NCI-H1105 (cell line): ENCODE measurements at regions not wholly inside any gene's neighbourhood (a gene's known extent, or its start where the extent isn't known, plus 50 kb on each side); places are given as distances from the start of the nearest gene placed in this dataset.
A peak's percentile ranks its signal among the peaks of the same experiment; 100 is the strongest.
"Not testable (repeated sequence)": the region's sequence is repeated elsewhere in the genome, so short reads cannot be mapped to it uniquely, and the experiment has no call there.

ENCODE experiments used
- DNase-seq: peaks from one replicate; lab custom pipeline; 2025; lab: John Stamatoyannopoulos, UW

DNA sequence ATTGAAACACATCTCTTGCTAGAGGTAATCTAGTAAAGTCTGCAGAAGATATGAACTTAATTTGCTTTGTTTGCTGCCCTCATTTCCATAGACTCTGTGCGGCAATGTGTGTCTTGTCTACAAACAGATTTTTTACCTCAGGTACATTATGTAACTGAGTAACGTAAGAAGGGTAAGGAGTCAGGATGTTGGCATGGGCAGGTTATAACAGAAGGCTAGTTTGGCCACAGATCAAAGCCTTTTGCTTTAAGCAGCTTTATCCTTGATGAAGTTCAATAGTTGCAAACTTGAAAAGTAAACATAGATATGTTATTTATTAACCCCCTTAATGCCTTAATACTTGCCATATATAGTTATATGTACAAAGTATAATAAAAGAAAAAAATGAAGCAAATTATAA lies 391.6 kb upstream of the FKBP1C start:
- DNase-seq: no peak

DNA sequence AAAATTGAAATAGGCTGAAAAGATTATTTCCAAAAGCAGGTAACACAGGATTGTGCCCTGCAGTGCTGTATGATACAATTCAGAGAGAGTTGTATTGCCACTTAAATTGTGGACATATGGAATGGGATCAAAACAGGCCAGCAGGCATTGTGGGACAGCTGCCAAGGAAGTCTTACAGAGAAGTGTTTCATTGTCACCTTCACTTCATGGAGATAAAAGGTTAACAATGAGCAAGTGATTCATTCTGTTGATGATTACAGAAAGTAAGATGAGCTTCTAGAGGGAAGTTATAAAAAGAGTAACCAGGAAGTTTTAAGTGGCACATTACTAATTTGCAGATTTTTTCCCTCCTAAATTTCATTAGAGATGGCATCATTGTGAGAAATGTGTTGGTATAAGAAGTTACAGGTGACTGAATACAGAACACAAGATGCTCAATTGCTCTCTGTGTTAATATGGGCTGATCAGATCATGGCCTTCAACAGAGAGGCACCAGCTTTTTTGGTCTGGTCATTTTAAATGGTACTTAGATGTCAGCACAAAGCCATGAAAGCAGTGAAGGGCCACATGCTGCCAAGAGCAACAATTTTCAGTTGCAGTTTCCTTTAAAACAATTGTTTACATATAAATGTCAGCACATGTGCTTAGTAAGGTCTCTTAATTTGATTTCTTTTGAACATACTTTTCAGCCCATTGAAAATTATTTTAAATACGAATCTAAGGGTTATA lies 402.5 kb upstream of the FKBP1C start:
- DNase-seq: no peak

GRCh38 chr6:62805431-62805830 lies 405.8 kb upstream of the FKBP1C start:
- DNase-seq: no peak

DNA sequence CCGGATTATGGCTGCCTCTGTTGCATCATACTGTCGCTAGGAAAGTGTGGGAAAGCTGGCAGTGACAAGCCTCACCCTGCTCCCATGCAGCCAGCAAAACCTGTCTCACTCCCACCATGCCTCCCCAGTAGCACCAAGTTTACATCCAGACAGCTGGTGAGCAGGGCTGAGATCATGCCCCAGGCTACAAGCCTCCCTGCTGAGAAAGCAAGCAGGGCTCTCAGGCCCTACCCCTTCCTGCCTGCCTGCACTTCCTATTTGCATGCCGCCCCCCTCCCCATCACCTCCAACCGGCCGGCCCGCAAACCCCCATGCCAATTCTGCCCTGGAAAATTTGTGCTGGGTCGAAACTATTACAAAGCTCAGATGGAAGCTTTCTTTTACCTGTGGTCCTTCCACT lies 408.2 kb upstream of the FKBP1C start:
- no peak for DNase-seq

- DNase-seq: no peak
These were observed 414.1 kb upstream of the FKBP1C start for GRCh38 chr6:62797190-62797589.

DNA sequence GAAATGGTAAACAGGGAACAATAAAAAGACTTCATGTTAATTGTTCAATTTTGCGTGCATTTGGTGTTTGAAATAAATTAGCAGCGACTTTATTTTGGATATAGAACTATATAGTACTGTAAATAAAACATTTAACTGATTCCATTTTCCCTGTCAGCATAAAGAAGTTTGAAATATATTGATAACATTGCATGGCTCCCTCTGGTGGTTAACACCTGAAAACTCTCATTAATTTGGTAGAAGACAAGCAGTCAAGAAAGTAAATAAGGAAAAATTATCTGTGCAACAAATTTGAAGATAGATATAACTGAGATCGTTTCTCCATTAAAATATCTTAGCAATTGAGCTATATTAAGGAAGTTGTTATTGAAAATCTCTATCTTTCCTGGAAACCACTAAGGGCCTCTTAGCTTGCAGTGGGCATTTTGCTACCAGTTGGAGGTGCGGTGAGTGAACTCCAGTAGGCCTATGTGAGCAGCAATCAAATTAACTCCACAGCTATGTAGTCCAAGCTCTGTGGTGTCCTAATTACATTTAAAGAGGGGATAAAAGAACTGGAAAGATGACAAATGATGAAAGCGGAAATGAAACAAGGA lies 435.7 kb upstream of the FKBP1C start:
- DNase-seq: peak; percentile 10

- not testable (repeated sequence) for DNase-seq
These were observed 445.1 kb upstream of the FKBP1C start for GRCh38 chr6:62766174-62766573.

DNA sequence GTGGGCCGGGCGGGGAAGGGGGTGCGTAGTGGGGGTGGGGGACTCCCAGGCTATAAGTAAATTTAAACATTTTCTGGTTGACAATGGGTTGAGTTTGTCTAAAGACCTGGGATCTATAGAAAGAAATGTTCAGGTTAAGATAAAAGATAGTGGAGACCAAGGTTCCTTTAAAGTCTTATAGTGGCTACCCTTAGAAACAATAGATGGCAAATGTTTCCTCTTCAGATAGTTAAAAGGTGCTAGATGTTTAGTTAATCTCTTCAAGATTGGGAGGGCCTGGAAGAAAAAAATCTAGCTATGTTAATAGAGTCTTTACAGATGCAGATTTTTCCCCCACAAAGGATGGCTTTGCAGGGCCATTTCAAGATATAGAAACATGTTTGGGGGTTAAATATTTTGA lies 446.4 kb upstream of the FKBP1C start:
- DNase-seq: no peak

- DNase-seq: no peak
These were observed 447.9 kb upstream of the FKBP1C start for GRCh38 chr6:62763125-62763912.

DNA sequence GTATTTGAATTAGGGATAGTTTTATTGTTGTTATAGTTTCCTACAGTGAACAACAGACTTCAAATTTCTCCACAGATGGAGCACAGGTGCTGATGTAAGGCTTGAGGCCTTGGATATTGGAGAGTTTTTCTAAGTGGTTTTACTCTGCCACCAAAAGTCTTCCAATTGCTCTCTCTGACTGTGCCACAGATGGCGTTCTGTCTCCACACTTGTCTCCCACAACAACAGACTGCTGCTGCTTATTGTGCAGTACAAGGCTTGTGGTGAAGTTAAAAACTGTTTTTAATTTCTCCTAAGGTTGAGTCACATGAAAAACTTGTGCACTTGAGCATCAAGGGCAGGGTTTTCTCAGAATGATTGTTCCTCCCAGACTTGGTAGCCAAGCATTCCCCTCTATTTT lies 460.9 kb upstream of the KHDRBS2 start:
- no peak for DNase-seq

- no peak for DNase-seq
These were observed 460.1 kb upstream of the KHDRBS2 start for GRCh38 chr6:62746161-62746560.

- no peak for DNase-seq
These were observed 454.6 kb upstream of the KHDRBS2 start for GRCh38 chr6:62740596-62740995.

DNA sequence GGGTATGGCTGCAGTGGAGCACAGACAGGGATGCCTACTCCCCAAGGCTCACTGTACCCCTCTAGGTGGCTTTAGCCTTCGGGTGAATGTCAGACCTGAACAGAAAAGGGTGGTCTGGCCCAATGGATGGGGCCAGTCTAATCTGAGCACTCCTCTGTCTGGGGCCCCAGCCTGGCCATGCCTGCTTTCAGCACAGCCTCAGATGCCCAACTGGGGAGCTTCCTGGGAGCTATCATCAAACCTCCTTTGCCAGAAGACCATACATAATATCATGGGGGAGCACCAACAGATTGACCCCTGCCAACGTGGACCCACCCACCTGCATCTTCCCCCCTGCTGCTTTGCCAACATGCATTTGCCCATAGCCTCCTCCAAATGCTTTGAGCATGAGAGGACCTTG lies 454.1 kb upstream of the KHDRBS2 start:
- DNase-seq: no peak

- no peak for DNase-seq
These were observed 451.8 kb upstream of the KHDRBS2 start for GRCh38 chr6:62737792-62738191.

DNA sequence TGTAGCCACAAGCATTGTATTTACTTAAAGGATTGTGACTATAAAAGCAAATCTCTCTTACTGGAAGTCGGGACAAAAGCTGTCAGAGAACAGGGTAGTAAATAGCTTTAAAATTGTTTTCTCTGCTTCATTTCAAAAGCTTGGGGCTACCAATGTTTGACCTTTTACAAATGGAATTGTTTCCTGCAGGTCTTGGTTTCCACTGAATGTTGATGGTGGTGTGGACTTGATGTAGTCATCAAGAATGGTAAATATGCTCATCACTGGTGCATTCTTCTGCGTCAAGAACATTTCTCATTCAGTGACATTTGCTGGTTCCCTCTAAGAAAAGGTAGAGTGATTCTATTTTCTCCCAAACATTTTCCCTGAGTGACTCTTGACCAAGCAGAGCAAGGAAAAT lies 435.4 kb upstream of the KHDRBS2 start:
- no peak for DNase-seq

DNA sequence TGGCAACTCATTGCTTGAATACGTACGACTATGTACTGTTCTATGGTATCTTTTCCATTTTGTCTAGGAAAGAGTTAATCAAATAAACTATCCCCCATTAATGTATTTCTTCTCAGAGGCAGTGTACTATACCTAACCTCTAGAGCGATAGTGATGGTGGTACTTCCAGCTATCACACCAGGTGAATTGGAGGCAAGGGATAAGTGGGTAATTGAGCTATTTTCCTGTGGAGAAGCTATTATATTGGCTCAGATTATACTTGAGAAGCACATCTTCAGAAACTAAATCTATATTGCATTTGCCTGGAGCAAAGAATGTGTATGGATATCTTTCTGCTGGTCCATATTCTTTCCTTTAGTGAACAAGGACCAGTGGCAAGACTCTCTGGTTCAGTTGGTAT lies 430.7 kb upstream of the KHDRBS2 start:
- no peak for DNase-seq

DNA sequence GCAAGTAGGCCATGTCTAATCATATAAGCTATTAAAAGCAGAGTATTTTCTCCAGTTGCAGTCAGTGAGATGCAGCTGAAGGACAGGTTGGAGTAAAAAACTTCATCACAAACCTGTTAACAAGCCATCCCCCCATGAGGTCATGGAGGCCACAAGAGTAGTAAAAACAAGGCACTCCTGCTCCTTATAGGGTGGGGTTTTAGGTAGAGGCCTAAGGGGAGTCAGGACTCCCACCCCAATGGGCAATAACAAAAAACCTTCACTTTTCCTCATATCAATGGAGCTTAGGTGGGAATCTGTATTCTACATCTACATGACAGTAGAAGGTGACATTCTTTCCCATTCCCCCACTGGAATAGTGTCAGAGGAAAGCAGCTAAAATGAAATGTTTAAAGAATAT lies 428.1 kb upstream of the KHDRBS2 start:
- no peak for DNase-seq

DNA sequence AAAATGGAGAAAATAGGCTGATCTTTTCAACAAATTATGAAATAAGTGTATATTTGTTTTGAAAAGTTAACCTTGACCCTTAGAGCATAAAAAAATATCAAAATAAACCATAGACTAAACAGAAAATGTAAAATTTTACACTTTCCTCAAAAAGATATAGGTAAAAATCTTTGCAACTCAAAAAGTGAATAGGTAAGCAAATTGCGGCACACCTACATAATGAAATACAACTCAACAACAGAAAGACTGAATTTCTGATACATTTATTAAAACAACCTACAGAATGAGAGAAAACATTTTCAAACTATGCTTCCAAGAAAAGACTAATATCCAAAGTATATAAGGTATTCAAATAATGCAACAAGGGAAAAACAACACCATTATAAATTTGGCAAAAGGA lies 425.7 kb upstream of the KHDRBS2 start:
- no peak for DNase-seq

- DNase-seq: no peak
These were observed 421.9 kb upstream of the KHDRBS2 start for GRCh38 chr6:62707914-62708313.

DNA sequence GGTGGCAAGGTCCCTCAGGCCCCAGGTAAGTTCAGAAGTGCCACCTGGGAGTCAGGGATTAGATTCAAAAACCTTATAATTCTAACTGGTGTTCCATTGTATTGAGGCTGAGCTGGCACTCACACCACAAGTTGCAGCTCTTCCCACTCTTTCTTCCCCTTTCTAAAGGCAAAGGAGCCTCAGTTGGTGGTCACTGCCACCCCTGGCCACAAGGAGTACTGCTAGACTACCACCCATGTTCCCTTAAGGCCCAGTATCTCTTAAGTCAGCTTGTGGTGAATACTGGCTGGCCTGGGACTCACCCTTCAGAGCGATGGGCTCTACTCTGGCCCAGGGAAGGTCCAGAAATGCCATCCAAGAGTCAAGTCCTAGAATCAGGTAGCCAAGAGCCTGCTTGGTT lies 421.1 kb upstream of the KHDRBS2 start:
- DNase-seq: no peak

GRCh38 chr6:62683063-62683462 lies 397.0 kb upstream of the KHDRBS2 start:
- no peak for DNase-seq

DNA sequence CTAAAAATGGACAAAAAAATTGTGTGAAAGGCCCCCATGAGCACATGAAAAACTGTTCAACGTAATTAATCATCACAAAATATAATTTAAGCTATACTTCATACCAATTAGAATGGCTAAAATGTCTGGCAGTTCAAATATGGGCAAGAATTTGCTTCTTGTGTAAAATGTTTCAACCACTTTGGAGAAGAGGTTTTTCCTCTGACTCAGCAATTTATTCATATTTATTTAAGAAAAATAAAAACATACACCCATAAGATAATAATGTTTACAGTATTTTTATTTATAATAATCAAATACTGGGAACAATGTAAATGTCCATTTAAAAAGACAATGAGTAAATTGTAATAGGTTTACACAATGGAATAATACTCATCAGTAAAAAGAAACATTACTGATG lies 395.1 kb upstream of the KHDRBS2 start:
- DNase-seq: no peak

- DNase-seq: no peak
These were observed 387.0 kb upstream of the KHDRBS2 start for GRCh38 chr6:62672989-62673388.
